ENCODE measurements at regions not wholly inside any gene's neighbourhood (a gene's known extent, or its start where the extent isn't known, plus 50 kb on each side); places are given as distances from the start of the nearest gene placed in this dataset.
"Not testable (repeated sequence)": the region's sequence is repeated elsewhere in the genome, so short reads cannot be mapped to it uniquely, and the experiment has no call there.

DNA sequence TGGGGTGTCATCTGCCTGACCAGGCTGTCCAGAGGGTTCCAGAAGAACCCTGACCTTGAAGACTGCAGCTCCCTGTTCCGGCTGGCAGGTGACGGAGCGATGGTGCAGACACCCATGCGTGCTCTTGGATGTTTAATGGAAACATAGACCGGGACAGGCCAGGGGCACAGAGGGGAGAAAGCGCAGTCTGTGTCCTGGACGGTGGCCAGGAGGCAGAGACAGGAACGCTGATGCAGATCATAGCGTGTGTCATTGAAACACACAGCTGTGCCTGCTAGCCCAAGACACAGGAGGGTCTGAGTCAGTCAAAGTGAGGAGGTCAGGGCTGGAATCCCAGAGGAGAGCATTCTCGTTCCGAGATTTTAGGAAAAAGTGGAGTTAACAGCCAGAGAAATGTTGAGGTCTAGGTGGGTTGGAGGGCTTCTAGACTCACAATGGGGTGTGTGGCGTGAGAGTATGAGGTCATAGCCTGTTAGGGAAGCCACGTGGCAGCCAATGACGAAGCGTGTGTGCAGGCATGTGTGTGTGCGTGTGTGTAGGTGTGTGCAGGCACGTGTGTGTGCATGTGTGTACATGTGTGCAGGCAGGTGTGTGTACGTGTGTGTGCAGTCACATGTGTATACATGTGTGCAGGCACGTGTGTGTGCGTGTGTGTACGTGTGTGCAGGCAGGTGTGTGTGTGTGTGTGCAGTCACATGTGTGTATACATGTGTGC lies 167.0 kb downstream of the ERMARD start:
- DNase-seq, result no peak

GRCh38 chr6:169917153-169917552 lies 165.7 kb downstream of the ERMARD start:
- DNase-seq, result no peak

DNA sequence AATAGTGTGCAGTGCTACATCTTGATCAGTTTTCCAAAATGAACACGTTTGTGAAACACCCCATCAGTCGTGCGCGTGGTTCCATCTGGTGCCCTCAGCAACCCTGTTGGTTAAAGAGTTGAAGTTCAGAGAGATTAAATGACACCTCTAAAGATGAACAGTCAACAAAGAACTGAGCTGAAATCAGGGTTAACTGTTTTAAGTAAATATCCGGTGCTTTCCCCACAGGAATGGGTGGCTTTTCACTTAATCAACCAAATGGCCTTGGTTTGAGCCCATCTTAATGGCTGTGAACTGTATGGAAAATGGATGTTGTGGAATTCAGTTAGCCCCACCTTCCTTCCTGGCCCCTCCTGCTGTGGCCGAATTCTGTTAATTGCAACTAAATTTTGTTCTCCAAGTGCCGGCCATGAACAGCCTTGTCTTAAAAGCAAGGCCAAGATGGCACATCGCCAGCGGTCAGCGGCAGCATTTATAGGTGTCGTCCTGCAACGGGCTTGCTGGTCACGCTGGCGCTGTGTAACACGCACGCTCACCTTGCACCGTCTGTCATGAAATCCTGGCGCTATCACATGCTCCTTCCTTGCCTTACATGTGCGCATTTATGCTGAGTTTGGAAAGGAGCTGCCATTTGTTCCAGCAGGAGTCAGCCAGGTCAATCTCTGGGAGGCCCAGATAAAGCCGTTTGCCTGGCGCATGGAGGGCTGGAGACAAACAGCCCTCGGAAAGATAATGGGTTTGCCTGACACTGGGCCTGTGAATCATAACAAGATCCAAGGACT lies 164.5 kb downstream of the ERMARD start:
- no peak for DNase-seq

DNA sequence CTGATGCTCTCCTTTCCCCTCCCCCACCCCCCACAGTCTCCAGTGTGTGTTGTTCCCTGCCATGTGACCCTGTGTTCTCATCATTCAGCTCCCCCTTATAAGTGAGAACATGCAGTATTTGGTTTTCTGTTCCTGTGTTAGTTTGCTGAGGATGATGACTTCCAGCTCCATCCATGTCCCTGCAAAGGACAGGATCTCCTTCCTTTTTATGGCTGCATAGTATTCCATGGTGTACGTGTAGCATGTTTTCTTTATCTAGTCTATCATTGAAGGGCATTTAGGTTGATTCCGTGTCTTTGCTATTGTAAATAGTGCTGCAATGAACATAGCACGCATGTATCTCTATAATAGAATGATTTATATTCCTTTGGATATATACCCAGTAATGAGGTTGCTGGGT lies 162.3 kb downstream of the ERMARD start:
- DNase-seq, result not testable (repeated sequence)

GRCh38 chr6:169913096-169913638 lies 161.7 kb downstream of the ERMARD start:
- DNase-seq, result no peak

DNA sequence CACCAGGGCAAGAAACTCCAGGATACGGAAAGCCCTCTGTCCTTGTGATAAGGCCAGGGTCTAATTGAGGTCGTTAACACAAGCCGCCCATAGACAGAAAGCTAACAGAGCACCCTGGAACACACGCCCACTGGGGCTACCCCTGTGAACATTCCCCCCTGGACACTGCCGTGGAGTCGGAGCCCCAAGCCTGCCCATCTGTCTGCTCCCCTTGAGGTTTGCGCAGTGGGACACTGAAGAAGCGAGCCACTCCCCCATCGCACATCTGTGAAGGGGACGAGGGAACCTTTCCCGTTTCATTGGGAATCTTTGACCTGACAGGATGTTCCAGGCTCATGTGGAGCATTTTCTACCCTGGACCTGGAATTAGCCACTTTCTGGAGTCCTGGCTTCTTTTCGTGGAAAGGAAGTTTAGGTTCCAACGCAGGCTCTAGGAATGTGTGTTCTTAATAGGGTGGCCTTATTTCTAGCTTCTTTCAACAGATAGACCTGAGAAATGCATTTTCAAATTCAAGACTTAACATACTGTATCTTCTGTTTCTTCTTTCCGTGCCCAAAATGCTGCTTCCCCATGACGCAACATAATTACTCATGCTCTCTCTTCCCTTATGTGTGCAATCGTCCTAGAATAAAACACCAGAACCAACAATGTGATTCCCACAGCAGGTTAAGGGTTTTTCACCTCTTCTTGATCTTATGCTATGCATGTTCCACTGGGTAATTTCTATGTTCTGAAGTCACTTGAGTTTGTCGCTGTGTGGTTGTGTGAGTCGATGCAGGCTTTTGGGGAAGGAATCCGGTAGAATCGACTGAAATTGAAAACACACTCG lies 161.1 kb downstream of the ERMARD start:
- no peak for DNase-seq

DNA sequence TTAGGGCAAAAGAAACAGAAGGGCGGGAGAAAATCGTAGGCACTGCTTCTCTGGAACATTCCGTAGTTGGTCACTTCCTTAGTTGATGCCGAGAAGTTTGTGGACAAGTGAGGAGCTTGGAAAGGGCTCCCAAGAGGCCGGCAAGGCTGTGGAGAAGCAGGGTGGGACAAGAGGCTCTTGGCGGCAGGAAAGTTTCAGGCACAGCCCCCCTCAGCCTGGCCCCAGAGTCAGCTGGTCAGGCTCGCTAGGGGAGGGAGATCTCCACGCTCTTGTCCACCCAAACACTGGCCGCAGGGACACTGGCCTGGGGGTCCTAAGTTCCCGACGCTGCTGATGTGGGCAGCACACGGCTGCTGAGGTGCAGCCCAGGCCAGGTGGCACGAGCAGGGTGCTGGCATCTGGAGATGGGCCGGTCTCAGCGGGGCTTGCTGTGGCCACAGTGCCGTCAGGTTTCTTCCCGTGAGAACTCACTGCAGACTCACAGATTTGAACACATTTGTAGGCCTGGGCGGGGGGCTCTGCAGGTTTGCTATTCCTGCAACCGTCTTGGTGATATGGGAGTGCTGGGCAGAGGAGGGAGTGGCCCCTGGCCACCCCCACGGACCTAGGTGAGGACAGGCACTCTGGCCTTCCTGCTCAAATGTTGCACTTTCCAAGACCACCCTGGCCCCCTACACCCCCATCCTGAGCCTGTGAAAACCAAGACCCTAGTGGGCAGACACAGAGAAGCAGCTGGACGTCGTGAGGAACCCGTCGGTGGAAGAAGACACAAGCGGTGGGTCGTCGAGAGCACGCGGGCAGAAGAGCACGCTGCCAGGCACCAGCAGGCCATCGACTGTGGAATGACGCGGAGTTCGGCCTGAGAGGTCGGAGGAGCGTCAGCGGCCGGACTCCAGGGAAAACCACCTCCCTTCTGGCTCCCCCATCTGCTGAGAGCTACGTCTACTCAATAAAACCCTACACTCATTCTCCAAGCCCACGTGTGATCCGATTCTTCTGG lies 160.1 kb downstream of the ERMARD start:
- DNase-seq, result no peak

- DNase-seq, result no peak
Observed at GRCh38 chr6:169909113-169909512, 157.7 kb downstream of the ERMARD start.

GRCh38 chr6:169908403-169908933 lies 157.0 kb downstream of the ERMARD start:
- no peak for DNase-seq

- no peak for DNase-seq
Observed at GRCh38 chr6:169907419-169908115, 156.1 kb downstream of the ERMARD start.

DNA sequence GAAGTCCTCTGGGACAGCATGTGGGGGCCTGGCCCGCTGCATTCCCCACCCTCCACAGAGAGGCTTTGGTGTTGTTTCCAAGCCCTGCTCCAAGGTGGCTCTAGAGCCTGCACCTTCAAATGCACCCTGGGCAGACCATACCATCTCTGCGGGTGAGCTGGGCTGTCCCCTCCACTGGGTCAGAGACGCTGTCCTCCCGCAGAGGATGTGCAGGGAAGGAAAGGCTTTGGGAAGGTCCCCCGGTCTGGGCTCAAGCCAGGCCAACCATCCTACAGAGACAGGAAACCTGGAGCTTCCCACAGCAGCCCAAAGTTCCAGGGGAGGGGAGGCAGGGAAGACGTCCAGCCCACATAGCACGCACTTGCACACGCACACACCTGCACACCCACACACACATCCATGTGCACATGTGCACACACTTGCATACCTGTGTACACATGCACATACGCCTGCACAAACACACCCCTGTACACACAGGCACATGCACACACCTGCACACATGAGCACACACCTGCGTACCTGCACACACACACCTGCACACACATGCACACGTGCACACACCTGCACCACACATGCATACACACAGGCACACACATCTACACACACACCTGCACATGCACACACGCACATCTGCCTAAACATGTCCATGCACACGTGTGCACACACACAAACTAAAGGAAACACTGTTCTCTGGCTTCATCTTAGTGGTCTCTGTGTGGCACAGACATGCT lies 155.4 kb downstream of the ERMARD start:
- DNase-seq, result no peak

DNA sequence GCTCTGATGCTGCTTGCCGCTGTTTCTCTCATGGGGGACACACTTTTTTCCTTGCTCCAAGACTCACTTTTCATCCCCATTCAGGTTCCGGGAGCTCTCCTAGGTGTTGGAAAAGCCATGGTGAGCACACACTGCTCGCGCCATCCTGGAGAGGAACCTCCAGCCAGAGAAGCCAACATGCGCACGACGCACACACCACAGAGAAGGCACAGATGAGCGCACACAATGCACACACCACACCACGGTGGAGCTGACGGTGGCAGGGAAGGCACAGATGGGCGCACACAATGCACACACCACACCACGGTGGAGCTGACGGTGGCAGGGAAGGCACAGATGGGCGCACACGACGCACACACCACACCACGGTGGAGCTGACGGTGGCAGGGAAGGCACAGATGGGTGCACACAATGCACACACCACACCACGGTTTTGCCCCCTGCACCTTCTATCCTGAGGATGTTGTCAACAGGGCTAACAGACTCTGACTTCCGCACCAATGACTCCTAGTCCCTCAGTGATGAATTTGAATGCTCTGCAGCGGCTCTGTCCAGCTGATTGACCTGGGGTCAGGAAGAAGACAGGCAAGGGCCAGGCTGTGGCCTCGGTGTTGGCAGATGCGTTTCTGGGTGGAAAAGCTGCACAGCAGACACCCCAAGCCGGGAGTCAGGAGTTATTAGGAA lies 154.7 kb downstream of the ERMARD start:
- no peak for DNase-seq

DNA sequence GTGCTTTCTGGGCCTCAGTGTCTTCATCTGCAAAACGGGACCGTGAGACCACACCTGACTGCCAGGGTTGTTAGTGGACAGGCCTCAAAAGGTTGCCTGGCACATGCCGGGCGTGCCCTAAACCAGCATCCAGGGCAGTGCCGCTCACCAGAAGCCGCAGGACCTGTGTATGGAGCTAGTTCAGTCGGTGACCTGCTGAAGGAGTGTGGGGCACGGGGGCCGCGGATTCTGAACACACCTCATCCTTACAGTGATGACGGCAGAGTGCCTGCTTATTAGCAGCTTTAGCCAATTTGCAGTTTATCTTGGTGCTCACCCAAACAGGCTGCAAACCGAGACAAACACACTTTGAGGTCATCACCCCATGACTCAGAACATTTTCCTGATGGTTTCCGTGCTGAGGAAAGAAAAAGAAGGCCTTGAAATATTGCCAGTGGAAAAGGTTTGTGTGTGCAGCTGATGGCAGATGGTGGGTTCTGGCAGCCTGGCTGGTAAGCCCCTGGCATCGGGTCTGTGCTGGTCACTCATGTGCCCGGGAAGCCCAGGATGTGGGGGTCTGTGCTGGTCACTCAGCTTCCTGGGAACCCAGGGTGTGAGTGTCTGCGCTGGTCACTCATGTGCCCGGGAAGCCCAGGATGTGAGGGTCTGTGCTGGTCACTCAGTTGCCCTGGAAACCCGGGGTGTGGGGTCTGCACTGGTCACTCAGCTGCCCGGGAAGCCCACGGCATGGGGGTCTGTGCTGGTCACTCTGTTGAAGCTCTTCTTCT lies 153.8 kb downstream of the ERMARD start:
- no peak for DNase-seq

DNA sequence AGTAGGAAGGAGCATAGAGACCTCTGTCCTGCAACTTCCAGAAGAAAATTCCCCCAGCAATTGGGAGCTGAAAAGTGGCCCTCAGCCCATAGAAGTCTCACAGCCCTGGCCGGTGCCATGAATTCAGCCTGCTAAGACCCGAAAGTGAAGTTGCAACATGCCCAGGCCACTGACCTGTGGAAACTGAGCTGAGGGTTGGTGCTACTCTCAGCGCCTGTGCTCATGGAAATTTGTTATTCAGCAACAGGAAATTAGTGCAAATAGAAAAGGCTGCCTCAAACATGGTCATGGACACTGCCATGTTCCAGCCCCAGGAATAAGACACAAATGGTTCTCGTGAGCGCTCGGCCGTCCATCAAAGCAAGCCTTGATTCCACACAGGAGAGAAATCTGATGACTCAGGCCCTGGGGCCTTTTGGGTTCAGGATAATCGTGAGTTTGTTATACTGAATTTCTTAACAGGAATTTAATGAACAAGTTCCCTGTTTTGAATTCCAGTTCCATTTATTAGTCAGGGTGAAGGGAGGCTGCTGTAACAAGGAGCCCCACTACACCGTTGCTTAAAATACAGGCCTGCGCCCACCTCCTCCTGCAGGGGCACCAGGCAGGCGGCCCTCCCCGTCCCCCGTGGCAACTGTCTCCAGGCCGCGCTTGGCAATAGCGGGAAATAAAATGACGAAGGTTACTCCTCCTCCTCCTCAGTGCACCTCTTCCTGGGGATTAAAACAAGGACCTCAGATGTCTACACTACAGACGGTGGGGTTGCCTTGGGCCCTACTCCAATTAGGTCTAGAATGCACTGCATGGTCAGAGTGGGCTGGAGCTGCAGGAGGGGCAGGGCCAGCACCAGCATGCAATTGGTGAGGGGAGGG lies 152.9 kb downstream of the ERMARD start:
- no peak for DNase-seq

GRCh38 chr6:169903122-169903521 lies 151.7 kb downstream of the ERMARD start:
- no peak for DNase-seq

DNA sequence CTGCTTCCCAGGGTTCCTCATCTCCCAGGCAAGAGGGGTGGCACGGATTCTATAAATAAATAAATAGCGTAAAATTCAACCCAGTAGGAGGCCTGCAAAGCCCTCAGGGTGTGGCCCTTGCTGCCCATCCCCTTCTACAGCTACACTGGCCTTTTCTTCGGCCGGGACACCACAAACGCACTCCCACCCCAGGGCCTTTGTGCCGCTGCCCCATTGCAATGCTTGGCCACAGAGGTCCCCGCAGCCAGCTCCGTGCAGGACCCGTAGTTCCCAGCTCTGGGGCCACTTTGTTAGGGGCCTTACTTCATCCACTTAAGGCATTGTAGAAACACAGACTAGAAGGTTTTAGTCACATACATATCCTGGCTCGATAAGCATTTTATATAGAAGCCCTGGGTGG lies 151.2 kb downstream of the ERMARD start:
- DNase-seq, result no peak

DNA sequence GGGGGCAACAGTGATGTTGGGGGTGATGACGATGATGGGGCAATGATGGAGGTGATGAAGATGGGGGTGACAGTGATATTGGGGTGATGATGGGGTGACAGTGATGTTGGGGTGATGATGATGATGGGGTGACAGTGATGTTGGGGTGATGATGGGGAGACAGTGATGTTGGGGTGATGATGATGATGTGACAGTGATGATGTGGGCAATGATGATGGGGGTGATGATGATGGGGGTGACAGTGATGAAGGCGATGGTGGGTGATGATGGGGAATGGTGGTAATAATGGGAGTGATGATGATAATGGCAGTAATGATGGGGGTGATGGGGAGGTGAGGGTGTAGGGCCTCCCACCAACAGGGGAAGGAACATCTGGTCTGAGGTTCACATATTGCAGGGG lies 150.6 kb downstream of the ERMARD start:
- DNase-seq, result no peak
